ENCODE measurements at regions not wholly inside any gene's neighbourhood (a gene's known extent, or its start where the extent isn't known, plus 50 kb on each side); places are given as distances from the start of the nearest gene placed in this dataset.

DNA sequence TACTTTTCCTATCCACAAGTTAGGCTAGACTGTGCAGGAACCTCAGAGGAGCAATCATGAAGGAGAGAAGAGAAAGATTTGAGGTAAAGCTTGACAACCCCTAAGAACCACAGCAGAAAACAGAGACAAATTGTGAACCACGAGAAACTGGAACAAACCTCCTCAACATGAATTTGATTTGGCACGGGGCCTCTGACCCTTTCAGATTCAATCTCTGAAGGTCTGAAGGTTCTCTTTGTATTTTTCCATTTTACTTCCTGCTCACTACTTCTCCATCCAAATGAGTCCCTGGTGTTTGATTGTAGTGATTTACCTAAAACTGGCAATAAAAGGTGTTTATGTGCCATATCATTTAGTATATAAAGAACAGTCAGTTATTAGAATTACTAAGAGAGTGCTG is 126.1 kb upstream of the STXBP5 start:
- no peak for DNase-seq (ENCODE audit: low spot score)

DNA sequence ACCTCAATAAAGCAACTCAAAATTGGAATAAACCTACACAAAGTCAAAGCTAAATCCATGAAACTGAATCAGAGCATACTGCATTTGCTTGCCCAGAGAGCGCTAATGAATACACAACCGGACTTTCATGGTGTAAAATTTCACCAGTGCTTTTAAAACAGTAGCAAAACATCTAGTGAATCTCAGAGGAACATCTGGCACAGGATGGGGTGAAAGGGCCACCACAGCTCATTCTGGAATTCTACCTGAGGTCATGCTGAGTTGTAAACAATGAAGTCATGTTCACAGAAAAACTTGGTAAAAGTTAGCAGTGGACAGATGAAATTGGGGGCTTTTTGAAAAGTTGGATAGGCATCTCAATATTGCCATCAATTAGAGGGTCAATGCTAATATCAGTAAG is 125.6 kb upstream of the STXBP5 start:
- no peak for DNase-seq (ENCODE audit: low spot score)

DNA sequence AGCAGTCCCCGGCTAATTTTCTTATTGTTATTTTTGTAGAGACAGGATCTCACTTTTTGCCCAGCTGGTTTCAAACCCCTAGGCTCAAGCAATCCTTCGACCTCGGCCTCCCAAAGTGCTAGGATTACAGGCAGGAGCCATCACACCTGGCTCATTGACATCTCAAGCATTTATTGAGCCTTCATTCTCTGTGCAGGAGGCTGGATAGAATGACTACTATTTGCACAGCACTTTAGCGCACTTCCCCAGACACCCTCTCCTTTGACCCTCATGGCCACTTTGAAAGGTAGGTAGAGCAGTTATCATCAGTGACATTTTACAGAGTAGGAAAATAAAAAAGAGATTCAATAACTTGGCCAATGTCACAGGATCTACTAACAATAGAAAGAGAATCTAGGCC is 124.0 kb upstream of the STXBP5 start:
- no peak for DNase-seq (ENCODE audit: low spot score)

DNA sequence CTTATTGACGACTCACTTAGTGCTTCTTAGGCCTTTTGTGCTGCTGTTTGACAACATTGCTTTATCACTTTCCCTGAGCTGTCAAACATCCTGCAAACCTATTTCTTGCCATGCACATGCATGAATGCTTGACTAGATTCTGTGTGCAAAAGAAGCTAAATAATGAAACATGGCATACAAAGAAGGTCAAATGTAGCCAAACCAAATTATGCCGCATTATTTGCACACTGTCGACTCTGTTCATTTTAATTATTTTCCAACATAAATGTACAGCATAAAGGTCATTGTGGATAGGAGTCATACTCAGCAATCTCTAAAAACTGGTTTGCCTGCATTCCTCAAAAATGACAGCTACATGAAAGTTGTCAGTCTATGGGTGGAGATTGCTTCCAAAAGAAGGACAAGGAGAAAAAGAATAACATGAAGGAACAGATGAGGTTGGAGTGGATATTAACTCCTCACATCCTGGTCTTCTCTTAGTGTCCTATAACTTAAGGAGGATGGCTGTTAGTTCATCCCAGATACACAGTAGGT is 123.1 kb upstream of the STXBP5 start:
- no peak for DNase-seq (ENCODE audit: low spot score)

DNA sequence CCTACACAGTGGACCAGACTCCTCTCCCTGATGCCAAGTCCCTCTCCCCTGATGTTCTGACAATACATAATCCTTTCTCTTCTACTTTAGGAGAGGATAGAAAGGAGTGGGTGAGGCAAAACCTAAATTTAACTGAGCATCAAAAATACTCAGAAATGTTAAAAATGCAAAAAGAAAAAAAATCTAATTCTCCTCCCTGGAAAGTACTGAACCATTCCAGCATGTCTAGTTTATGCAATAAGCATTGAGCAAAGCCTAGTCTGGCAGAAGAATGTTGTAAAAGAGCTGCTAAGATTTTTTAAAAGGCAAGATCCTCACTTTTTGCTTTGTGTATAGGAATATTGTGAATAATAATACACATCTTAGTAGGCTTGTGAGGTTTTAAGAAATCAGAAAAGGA is 116.6 kb upstream of the STXBP5 start:
- no peak for DNase-seq (ENCODE audit: low spot score)

DNA sequence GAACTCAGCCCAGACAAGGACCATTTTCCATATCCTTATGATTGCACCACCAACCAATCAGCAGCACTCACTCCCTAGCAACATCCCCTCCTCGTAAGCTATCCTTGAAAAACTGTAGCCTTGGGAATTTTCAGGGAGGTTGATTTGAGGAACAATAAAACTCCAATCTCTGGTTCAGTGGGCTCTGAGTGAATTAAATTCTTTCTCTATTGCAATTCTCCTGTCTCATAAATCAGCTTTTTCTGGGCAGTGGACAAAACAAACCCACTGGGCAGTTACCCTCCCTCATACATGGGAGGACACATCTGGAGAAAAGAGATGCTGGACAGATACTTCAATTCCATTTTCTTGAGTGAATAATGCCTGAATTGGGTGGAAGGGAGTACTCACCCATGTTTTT is 115.4 kb upstream of the STXBP5 start:
- DNase-seq (ENCODE audit: low spot score), result no peak

DNA sequence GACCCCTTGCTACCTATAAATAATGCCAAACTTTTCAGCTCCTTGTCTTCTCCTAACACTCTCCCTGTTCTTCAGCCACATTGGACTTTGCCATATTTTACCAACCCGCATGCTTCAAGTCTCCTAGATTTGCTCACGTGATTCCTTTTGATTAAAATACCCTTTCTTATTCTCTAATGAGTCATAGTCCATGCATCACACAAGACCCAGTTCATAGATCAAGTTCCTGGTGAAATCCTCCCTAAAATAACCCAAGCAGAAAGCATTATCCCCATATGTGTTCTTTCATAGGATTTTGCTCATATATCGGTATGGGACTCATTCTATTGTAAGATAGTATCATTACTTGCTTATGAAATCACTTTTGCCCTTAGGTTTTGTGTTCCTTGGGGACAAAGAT is 108.9 kb upstream of the STXBP5 start:
- no peak for DNase-seq (ENCODE audit: low spot score)

DNA sequence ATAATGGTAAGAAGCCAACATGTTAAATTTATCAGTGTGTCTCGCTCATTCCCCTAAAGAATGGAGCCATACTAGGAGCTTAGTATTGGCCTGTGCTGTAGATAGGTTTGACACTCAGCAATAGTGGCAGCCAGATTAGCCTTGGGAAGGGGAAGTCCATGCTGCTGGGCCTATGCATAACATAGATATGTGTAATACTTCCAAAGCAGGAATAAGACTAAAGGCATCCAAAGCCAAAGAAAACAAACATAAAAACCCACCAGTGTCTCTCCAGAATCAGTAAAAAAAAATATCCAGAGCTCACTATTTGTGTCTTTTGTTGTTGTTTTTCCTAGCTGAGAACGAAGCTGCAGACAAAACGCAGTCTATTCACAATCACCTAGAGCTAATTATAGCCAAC is 104.2 kb upstream of the STXBP5 start:
- DNase-seq (ENCODE audit: low spot score), result no peak

DNA sequence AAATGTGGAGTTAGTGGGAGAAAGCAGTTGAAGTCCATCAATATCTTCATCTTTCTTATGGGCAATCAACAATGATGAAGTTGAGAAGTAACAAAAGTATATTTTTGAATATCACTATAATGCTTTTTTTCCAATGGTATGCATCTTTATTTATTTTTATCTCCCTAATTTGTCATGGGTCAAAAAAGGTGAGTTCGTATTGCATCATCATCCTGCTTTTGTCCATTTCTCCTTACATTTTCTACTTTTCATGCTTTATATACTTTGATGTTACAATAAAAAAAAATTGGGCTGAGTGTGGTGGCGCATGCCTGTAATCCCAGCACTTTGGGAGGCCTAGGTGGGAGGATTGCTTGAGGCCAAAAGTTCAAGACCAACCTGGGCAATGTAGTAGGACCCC is 101.2 kb upstream of the STXBP5 start:
- no peak for DNase-seq (ENCODE audit: low spot score)

DNA sequence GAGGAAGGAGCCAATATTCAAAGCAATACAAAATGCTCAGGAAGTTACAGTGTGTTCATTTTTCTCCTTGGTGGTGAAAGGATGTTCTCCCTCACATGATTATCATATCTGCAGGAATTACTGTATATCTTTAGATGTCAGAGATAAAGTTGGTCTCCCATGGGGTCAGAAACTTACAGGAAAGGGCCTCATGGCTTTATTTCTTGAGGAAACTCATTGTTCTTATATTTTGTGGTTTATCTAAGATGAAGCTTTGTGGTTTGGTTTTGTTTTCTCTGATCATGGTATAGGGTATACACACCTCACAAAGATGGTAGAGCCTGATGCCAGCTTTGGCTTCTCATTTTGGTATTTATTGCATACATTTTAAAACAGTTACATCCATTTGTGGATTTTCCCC is 100.5 kb upstream of the STXBP5 start:
- no peak for DNase-seq (ENCODE audit: low spot score)

DNA sequence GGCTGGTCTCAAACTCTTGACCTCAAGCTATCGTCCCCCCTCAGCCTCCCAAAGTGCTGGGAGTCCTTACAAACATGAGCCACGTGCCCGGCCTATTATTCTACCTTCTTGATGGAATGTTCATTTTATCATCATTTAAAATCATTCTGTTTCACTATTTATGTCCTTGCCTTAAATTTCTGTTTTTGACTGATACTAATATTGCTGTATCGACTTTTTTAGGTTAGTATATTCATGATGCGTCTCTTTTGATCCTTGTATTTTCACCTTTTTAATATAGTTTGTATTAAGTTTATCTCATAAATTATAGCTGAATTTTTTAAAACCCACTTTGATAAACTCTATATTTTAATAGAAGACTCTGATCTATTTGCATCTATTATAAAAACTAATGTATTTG is 98.4 kb upstream of the STXBP5 start:
- DNase-seq (ENCODE audit: low spot score), result no peak

DNA sequence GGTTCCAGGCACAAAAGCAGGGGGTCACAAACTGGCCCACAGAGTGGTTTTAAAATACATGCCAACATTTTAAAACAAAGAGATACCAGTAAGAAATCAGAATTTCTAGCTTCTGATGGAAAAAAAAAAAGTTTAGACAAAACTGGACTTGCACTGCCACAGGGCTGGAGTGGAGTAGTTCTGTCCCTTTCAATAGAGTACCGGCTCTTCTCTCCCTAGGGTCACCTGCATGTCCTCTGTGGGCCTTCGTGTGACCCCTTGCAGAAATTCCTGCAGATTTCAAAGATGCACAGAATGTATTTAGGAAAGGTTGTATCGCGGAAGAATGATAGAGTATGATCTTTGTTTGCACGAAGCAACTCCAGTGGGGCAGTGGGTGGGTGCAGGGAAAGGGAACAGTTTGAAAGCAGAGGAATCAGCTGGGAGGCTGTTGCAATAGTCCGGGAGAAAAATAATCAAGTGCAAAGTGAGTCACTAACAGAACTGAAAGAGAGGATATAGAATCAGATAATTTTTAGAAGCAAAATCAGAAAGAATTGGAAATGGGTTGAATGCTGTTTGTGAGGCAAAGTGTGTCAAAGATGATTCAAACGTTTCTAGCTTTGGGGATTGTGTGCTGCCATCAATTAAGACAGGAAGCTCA is 97.3 kb upstream of the STXBP5 start:
- DNase-seq (ENCODE audit: low spot score), result no peak

DNA sequence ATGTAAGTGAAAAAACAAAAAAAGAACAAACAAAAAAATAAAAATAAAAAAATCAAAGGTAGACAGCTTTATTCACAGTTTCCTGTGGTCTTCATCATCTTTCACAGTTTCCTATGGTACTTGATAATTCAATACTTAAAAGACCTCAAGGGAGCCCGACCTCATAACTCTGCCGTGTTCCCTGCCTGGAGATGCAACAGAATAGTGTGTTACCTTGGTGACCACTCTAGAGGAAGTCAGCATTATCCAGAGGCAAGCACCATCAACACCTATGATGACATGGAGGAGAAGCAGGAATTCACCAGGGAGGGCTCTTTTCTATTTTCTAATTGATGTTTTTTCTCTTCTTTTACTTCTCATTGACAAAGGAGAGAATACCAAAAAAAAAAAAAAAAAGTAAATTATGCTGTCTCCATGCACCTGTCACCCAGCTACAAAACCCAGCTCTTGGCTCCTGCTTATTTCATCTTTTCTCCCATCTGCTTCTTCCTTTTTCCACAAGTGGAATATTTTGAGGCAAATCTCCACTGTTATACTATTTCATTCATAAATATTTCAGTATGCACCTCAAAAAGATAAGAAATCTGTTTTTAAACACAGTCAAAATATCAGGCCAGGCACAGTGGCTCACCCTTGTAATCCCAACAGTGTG is 95.8 kb upstream of the STXBP5 start:
- no peak for DNase-seq (ENCODE audit: low spot score)

DNA sequence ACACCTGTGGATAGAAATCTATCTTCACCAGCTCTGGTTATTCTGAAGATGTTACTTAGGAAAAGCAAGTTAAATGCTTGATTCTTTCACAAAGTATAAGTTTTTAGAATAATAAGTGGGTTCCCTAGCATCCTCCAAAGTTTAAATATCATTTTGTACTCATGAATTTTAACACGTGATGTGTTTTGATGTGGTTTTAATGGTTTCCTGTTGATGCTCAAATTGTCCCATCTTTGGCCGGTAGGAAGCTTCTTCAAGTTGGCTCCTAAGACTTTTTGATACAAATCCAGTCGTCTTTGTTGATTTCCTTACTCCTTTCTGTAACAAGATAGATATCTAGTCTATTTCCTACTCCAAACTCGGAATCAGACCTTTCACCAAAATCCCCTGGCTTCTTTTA is 94.5 kb upstream of the STXBP5 start:
- DNase-seq (ENCODE audit: low spot score), result no peak

DNA sequence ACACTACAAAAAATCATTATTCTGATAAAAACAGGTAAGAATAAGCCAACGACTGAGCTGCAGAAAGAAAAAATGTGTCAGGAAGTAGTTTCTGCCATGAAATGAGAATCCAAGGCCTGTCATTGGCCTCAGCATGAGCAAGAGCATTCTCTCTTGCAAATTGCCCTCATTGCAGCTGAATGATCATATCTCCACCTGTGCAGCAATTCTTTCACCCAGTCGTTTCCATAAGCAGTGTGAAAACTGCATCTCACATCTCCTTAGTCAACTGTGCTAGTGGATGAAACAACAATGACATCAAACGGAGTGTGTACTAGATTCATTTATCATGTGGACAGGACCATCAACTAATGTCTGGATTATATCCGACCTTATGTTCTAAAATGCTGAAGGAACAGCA is 88.2 kb upstream of the STXBP5 start:
- no peak for DNase-seq (ENCODE audit: low spot score)

DNA sequence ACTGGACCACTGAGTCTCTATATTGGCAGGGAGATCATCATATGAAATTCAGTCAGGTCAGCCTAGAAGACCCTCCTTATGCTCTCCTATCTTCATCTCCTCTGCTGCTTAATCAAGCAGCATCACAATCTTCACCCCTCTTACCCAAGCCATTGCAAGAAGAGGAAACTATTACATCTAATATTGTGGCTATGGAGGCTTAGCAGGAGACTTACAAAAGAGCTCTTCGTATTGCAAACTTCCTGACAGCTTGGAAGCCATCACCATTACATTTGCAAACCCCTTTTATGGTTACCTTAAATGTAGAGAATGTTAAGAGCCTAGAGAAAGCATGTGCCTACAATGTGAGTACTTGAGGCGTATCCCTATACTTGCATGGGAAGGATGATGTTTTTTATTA is 87.2 kb upstream of the STXBP5 start:
- DNase-seq (ENCODE audit: low spot score), result no peak

DNA sequence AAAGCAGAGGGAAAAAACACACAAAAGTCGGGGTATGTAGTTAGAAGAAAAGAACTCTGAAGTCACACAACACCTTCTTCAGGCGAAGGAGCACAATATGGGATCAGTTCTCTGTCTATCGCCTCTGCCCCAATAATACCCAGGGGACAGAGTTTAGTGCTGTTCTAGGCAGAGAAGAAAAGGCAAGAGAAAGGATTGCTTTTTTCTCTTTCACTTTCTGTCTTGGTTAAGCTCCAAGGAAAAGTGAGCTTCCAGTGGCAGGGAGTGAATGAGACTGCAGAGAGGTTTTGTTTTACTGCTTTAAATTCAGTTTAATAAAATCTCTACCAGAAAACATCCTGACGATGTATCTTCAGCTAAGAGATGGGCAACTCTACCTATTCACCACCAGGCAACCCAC is 86.6 kb upstream of the STXBP5 start:
- DNase-seq (ENCODE audit: low spot score), result no peak

DNA sequence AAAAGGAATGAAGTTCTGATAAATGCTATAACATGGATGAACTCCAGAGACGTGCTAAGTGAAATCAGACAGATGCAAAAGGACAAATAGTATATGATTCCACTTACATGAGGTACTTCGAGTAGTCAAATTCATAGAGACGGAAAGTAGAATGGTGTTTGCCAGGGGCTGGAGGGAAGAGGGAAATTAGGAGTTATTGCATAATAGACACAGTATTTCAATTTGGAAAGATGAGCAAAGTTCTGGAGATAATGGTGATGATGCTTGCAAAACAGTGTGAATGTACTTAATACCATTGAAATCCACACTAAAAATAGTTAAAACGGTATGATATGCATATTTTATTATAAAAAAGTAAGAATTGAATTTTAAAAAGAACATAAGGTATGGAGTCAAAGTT is 84.9 kb upstream of the STXBP5 start:
- DNase-seq (ENCODE audit: low spot score), result no peak

DNA sequence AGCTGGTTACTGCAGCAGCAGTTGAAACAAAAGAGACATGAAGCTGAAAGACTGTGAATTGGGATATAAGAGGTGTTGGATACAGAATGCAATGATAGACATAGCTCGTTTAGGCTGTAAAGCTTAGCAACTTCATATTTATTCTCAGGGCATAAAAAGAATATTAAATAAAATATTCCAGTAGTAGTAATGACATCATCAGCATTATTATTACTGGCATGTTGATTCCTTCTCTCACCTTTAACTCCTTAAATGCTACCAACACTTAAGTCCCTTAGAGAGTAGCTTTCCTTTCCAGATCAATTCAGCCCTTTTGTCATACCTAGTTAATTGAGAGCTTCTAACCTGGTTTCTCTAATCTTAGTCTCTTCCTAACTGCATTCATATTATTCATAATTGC is 81.4 kb upstream of the STXBP5 start:
- DNase-seq (ENCODE audit: low spot score), result no peak

DNA sequence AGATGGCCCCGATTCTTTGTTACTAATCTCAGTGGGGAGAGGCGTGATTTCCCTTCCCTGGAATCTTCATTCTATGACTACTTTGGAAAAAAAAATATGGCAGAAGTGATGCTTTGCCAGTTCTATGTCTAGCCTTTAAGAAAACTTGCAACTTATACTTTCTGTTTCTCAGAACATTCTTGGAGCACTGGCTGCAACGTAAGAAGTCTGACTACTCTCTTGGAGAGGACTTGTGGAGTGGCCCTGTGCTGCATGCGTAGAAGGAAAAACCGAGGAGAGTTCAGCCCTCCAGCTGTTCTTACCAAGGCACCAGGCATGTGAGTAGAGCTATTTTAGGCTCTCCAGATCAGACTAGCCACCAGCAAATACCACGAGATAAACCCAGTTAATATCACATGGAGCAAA is 77.6 kb upstream of the STXBP5 start:
- DNase-seq (ENCODE audit: low spot score), result no peak

DNA sequence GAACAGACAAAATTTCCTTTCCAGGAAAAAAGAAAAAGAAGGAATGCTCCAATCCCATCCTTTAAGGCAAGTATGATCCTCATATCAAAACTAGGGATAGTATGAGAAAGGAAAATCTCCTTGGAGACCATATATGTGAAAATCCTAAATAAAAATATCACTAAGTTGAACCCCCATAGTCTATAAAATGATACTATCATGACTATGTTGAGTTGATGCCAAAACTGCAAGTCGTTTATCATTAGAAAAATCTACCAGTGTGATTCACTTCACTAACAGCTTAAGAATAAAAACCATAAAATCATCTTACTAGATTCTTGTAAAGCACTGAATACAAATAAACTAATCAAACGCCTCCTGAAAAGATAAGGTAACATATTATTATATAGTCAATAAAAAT is 76.6 kb upstream of the STXBP5 start:
- DNase-seq (ENCODE audit: low spot score), result no peak

DNA sequence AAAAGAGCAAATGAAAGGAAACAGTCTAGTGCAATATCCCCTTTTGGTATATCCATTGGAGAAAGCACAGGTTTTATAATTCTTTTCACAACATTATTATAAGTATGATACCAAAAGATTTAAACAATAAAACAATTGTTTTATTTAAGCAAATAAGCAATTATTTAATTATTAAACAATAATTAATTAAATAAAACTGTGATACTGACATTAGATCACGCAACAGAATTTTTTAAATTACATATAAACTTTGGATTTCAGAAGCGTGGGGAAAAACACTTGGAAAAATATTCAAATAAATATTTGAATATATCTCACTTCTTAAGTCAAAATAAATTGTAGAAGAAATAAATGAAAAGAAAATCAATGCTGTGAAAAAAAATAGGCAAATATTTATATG is 76.2 kb upstream of the STXBP5 start:
- DNase-seq (ENCODE audit: low spot score), result no peak

DNA sequence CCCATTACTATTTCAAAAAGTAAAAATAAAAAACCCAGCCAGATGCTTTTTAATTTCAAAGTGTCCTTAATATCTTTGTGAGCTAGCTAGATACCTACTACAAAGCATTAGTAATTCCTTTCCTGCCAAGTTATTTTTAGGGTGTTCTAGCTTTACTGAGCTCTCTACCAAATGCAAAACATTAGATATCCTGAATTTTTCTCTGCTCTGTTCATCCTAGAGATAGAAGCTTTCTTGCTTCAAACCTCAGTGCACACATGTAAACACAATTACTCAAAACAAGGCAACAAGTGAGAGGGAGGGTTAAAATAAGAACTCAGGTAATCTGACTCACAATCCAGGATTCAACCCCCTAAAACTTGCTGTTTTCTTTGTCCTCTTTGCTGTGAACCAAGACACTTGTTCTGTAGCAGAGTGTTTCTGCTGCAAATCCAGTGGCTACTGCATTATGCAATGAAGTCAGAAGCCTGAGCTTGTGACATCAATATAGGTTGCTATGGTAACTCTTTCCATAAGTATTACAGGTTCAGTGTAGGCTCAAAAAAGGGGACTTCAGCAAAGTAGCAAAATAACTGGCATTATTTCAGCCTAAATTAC is 72.6 kb upstream of the STXBP5 start:
- DNase-seq (ENCODE audit: low spot score), result no peak

DNA sequence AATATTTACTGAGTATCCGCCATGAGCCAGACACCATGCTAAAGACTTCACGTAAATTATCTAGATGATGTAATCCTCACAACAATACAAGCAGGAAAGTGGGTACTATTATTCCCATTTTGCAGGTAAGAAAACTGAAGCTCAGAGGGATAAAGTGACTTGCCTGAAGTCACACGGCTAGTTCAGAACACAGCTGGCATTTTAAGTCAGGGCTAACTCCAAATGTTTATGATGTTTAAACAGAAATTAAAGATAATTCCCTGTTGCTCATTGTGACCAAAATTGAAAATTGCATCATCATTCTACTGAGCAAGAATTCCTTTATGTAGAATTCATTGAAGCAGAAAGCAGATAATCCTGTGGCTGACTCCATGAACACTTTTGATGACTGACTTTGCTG is 71.3 kb upstream of the STXBP5 start:
- DNase-seq (ENCODE audit: low spot score), result no peak

Data from SW480 (cell line).